GM21367 (cell line): ENCODE measurements at regions not wholly inside any gene's neighbourhood (a gene's known extent, or its start where the extent isn't known, plus 50 kb on each side); places are given as distances from the start of the nearest gene placed in this dataset.
"Not testable (repeated sequence)": the region's sequence is repeated elsewhere in the genome, so short reads cannot be mapped to it uniquely, and the experiment has no call there.

Experiments used
- ATAC-seq: cut with Tn5 transposase; IDR thresholded peaks from one replicate; pipeline ENCODE4 v1.9.1; 2021; ENCODE audit not compliant: unreplicated experiment

GRCh38 chr2:65751408-65751807 lies 319.0 kb upstream of the SPRED2 start:
- ATAC-seq, result no peak

GRCh38 chr2:65749545-65749944 lies 317.1 kb upstream of the SPRED2 start:
- no peak for ATAC-seq

GRCh38 chr2:65747875-65748274 lies 315.5 kb upstream of the SPRED2 start:
- not testable (repeated sequence) for ATAC-seq

GRCh38 chr2:65746931-65747675 lies 314.7 kb upstream of the SPRED2 start:
- no peak for ATAC-seq

GRCh38 chr2:65744477-65745200 lies 312.2 kb upstream of the SPRED2 start:
- ATAC-seq, result no peak

- ATAC-seq, result no peak
Observed at GRCh38 chr2:65742977-65743376, 310.6 kb upstream of the SPRED2 start.

- ATAC-seq, result no peak
Observed at GRCh38 chr2:65739927-65740326, 307.5 kb upstream of the SPRED2 start.

GRCh38 chr2:65737452-65738011 lies 305.1 kb upstream of the SPRED2 start:
- no peak for ATAC-seq

GRCh38 chr2:65731476-65731875 lies 299.1 kb upstream of the SPRED2 start:
- no peak for ATAC-seq

- no peak for ATAC-seq
Observed at GRCh38 chr2:65730186-65730585, 297.8 kb upstream of the SPRED2 start.

GRCh38 chr2:65729246-65729645 lies 296.8 kb upstream of the SPRED2 start:
- ATAC-seq, result no peak

- ATAC-seq, result no peak
Observed at GRCh38 chr2:65728477-65729180, 296.2 kb upstream of the SPRED2 start.

- ATAC-seq, result no peak
Observed at GRCh38 chr2:65727816-65728215, 295.4 kb upstream of the SPRED2 start.

GRCh38 chr2:65727381-65727780 lies 295.0 kb upstream of the SPRED2 start:
- no peak for ATAC-seq

GRCh38 chr2:65724752-65725151 lies 292.4 kb upstream of the SPRED2 start:
- no peak for ATAC-seq

GRCh38 chr2:65724336-65724735 lies 291.9 kb upstream of the SPRED2 start:
- ATAC-seq, result no peak

GRCh38 chr2:65722028-65722778 lies 289.8 kb upstream of the SPRED2 start:
- no peak for ATAC-seq

- ATAC-seq, result no peak
Observed at GRCh38 chr2:65716698-65717097, 284.3 kb upstream of the SPRED2 start.

- no peak for ATAC-seq
Observed at GRCh38 chr2:65715323-65715722, 282.9 kb upstream of the SPRED2 start.

GRCh38 chr2:65714866-65715265 lies 282.5 kb upstream of the SPRED2 start:
- no peak for ATAC-seq

GRCh38 chr2:65711863-65712262 lies 279.5 kb upstream of the SPRED2 start:
- ATAC-seq, result no peak
